ENCODE measurements at regions not wholly inside any gene's neighbourhood (a gene's known extent, or its start where the extent isn't known, plus 50 kb on each side); places are given as distances from the start of the nearest gene placed in this dataset.

GRCh38 chr1:30058970-30059369, 664.4 kb downstream of the MATN1 start:
- TF ChIP-seq EZH2phosphoT487 (IDR thresholded peaks at IDR 0.05; ENCODE audit: borderline replicate concordance) = no peak
- TF ChIP-seq, protein P1, sequence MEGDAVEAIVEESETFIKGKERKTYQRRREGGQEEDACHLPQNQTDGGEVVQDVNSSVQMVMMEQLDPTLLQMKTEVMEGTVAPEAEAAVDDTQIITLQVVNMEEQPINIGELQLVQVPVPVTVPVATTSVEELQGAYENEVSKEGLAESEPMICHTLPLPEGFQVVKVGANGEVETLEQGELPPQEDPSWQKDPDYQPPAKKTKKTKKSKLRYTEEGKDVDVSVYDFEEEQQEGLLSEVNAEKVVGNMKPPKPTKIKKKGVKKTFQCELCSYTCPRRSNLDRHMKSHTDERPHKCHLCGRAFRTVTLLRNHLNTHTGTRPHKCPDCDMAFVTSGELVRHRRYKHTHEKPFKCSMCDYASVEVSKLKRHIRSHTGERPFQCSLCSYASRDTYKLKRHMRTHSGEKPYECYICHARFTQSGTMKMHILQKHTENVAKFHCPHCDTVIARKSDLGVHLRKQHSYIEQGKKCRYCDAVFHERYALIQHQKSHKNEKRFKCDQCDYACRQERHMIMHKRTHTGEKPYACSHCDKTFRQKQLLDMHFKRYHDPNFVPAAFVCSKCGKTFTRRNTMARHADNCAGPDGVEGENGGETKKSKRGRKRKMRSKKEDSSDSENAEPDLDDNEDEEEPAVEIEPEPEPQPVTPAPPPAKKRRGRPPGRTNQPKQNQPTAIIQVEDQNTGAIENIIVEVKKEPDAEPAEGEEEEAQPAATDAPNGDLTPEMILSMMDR (conservative IDR thresholded peaks at IDR 0.05; ENCODE audit: low read length) = no peak
